GM18858 (cell line): ENCODE measurements at regions not wholly inside any gene's neighbourhood (a gene's known extent, or its start where the extent isn't known, plus 50 kb on each side); places are given as distances from the start of the nearest gene placed in this dataset.
A peak's percentile ranks its signal among the peaks of the same experiment; 100 is the strongest.

Experiments
- ATAC-seq: cut with Tn5 transposase; IDR thresholded peaks from one replicate; pipeline ENCODE4 v1.9.1; 2021; ENCODE audit not compliant: unreplicated experiment

DNA sequence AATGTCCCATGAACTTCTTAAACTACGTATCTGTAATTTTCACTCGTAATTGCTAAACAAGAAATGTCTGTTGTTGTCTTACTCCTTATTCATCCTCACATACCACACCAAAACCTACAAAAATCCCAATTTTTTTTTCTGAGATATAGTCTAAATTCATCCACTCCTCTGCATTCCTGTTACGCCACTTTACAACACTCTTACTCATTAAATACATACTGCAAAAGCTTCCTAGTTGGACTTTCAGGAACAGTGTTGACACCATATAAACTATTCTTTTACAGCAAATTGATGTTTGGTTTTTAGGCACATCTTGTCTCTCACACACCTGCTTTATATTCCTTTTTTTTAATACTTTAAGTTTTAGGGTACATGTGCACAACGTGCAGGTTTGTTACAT is 934.9 kb upstream of the CADM2 start:
- no peak for ATAC-seq

DNA sequence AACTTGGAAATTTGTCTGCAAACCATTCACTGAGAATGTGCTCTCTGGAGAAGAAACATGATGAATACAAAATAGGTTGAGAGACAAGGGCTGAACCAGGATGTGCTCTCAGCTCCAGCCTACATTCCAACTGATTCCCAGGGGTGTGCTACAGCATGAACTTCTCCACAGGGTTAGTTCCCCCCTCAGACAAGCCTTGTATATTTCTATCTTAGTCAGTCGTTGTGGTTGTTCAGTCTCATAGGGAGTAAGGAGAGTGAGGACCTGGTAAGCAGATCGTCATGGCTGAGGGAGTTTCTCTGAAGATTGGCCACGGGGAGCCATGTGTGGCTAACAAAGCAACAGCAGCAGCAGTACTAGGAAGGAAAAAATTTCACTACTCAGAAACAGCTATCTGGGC is 919.7 kb upstream of the CADM2 start:
- ATAC-seq = no peak

- no peak for ATAC-seq
Observed at GRCh38 chr3:84042399-84043106, 916.2 kb upstream of the CADM2 start.

DNA sequence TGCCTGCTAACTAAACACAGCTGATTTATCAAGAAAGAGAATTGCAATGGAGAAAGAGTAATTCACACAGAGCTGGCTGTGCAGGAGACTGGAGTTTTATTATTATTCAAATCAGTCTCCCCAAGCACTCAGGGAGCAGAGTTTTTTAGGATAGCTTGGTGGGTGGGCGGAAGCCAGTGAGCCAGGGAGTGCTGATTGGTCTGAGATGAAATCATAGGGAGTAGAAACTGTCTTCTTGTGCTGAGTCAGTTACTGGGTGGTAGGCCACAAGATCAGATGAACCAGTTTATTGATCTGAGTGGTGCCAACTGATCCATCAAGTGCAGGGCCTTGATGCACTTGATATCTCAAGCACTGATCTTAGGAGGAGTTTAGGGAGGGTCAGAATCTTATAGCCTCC is 891.9 kb upstream of the CADM2 start:
- ATAC-seq = no peak

DNA sequence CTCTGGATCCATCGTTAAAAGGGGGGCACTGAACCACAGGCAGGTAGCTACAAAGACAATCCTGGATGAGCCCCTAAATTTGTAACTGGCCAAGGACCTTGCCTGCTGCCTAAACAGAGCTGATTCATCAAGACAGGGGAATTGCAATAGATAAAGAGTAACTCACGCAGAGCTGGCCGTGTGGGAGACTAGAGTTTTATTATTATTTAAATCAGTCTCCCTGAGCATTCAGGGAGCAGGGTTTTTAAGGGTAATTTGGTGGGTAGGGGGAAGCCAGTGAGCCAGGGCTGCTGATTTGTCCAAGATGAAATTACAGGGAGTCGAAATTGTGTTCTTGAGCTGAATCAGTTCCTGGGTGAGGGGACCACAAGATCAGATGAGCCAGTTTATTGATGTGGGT is 885.1 kb upstream of the CADM2 start:
- no peak for ATAC-seq

- ATAC-seq = no peak
Observed at GRCh38 chr3:84074767-84075166, 884.0 kb upstream of the CADM2 start.

GRCh38 chr3:84077479-84077878 is 881.3 kb upstream of the CADM2 start:
- peak; percentile 49 for ATAC-seq

GRCh38 chr3:84082726-84083125 is 876.1 kb upstream of the CADM2 start:
- no peak for ATAC-seq

DNA sequence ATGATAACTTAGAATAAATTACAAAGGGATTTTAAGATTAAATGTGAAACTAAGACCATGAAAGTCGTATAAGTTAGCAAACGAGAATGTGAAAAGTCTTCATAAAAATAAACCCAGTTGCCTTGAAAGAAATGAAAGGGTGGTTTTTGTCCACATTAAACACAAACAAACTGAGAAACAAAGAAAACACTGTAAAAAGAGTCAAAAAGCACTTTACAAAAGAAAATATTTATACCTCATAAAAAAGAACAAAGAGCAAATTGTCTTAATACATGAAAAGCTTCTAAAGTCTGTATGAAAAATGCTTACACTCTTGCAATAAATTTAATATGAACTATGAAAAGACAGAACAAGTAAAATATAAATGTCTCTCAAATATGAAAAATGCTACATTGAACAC is 865.9 kb upstream of the CADM2 start:
- ATAC-seq = no peak

- ATAC-seq = no peak
Observed at GRCh38 chr3:84096188-84096587, 862.6 kb upstream of the CADM2 start.

GRCh38 chr3:84100861-84101260 is 857.9 kb upstream of the CADM2 start:
- no peak for ATAC-seq

DNA sequence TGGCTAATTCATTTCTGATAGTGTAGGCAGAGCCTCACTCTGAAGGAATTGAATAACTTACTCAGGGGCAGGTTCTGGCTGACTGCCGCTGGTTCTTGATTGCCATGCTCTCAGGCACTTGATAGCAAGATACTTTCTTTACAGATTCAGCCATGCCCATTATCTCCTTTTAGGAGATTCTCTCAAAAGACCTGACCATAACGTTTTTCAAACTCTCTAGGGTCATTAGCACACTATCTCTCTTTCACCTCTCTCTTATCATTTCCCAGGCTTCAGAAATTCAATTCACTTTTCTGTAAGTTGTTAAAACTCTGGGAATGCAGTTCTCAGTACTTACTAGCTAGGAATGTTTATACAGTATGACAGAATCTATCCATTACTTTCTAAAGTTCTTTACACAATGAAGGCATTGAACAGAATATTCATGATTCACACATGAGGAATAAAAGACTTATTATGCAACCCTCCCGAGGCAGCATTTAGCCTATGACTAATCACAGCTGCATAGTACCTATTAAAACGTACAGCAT is 850.3 kb upstream of the CADM2 start:
- ATAC-seq = no peak

DNA sequence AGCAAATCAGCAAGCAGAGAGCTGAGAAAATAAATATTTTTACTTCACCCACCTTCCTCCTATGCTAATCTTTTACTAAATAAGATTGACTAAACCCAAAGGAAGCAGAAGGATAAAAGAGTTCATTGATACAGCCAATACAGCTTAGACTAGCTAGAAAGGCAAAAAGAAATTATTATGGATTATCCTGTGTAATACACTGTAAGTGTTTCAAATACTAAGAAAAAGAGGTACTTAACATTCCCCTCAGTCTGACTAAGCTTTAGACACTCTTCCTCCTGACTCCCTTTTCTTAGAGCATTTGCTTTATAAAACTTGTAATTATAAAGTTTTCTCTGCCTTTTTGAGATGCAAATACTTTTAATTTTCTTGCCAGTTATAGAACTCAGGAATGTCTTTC is 848.9 kb upstream of the CADM2 start:
- ATAC-seq = no peak

DNA sequence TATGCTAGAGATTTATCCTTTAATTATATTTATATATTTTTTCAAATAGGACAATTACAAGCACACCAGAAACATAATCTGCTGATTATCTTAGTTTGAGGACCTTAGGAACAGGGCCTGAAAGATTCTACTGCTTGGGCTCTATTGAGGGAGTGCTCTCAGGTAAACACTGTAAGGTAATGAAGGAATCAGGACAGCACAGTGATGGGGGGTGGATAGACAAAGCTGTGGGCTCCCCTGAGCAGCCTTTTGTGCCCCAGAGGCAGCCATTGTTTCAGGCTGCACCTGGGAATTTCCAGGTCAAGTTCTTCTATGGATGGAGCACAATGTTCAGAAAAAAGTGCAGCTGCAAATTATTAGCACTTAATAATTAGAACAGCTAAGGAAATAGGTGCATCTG is 848.0 kb upstream of the CADM2 start:
- no peak for ATAC-seq

DNA sequence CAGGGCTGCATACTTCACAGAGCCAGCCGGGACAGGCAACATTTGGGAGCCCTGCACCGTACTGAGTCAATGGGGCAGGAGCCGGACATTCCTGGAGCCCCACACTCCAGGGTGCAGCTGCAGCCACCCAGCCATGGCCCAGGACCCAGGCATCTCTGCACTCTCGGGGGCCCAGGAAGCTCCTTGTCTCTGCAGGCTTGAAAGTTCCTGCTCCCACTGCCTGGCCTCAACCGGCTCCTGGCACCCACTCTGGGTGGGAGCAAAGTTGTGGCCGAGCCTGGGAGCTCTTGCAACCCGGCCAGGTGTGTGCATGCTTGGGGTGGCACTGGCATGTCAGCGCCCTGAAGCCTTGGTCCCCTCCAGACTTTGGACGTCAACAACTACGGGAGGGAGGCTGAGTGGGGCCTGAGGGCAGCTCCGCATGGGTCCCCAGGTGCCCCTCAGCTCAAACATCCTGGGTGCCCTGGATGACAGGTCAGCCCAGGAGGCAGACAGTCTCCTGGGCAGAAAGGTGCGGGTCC is 833.5 kb upstream of the CADM2 start:
- ATAC-seq = no peak

GRCh38 chr3:84125760-84126159 is 833.0 kb upstream of the CADM2 start:
- no peak for ATAC-seq

DNA sequence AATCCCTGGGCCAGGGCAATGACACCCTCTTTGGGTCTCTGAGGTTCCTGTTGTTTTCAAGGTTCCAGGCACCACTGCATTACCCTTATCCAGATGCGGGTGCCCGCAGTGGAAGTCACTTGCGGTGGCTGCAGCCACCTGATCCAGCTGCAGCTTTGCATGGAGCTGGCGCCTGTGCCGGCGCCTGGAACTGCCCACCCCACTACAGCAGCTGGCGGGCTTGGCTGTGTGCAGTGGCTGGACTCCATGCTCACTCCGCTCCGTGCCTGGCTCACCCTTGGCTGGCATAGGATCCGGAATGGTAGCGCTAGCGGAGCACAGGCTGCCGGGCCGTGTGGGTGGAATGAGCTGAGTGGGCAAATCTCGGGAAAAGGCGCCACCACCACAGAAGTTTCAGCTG is 832.6 kb upstream of the CADM2 start:
- ATAC-seq = no peak

GRCh38 chr3:84128024-84128423 is 830.8 kb upstream of the CADM2 start:
- ATAC-seq = no peak

DNA sequence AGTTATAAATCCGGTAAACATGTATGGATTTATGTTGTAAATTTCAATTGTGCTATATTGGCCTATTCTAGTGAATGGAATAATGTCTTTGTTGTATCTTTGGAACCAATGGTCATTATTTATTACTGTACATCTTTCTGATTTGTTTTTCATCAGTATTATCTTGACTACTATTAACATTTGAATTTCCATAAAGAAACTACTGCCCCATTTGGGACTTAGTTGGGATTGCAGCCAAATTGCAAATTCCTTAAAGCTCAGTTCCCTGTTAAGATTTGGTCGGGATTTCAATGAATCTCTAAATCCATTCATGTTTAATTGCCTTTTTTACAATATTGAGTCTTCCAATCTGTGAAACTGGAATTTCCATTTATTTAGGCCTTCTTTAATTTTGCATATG is 822.4 kb upstream of the CADM2 start:
- no peak for ATAC-seq

DNA sequence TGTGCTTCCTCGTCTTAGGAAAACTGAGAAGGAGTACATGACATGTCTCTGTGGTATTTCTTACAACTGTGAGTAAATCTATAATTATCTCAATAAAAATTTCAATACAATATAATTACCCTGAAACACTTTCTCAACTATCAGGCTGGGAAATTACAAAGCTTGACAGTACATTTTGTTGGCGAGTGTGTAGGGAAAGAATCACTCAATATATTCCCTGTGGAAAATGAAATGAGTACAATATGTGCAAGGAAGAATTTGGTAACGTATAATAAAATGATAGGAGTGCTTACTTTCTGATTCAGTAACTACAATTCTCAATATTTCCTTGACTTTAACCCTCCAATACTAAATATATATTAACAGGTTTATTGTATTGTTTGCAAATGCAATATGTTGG is 818.2 kb upstream of the CADM2 start:
- no peak for ATAC-seq

DNA sequence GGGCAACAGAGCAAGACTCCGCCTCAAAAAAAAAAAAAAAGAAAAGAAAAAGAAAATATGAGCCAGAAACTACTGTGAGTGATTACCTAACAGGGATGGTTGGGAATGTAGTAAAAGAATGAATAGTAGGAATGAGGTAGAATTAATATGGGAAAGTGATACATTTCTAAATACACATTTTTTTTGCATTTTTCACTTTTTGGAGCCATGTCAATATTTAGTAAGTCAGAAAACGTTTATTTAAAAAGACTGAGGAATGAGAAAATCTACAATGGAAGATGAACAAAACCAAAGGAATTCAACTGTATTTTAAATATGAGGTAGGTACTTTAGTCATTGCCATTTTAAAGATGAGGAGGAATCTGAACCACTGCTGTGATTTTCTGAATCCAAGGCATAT is 817.2 kb upstream of the CADM2 start:
- ATAC-seq = no peak

DNA sequence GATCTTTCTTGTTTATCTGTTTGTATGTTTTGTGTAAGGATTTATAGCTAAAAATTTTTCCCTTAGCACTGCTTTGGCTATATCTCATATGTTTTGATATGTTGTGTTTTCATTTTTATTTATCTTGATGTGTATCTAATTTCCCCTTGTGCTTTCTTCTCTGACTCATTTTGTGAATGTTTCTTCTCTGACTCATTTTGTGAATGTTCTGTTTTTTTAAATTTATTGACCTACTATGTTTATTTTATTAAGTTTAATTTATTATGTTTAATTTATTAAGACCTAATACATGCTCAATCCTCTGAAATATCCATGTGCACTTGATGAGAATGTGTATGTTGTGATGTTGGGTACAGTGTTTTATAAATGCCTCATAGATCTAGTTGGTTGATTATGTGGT is 793.5 kb upstream of the CADM2 start:
- ATAC-seq = no peak

DNA sequence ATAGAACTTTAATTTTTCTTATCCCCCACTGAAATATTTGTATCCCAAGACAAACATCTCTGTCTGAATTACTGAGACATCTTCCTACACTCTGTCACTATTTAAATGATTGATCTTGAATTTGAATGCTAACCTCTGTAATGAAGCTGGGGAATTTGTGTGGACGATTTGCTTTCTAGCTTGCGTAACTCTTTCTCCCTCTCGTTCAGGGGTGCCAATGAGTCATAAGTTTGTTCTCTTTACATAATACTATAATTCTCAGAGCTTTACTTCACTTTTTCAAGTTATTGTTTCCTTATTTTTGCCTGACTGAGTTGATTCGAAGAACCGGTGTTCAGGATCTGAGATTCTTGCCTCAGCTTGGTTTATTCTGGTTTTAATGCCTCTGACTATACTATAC is 783.3 kb upstream of the CADM2 start:
- no peak for ATAC-seq
